ENCODE measurements at regions not wholly inside any gene's neighbourhood (a gene's known extent, or its start where the extent isn't known, plus 50 kb on each side); places are given as distances from the start of the nearest gene placed in this dataset.

GRCh38 chr2:181305301-181306123, 151.7 kb upstream of the ITGA4 start:
- DNase-seq (ENCODE audit: low spot score) = peak; percentile 6

DNA sequence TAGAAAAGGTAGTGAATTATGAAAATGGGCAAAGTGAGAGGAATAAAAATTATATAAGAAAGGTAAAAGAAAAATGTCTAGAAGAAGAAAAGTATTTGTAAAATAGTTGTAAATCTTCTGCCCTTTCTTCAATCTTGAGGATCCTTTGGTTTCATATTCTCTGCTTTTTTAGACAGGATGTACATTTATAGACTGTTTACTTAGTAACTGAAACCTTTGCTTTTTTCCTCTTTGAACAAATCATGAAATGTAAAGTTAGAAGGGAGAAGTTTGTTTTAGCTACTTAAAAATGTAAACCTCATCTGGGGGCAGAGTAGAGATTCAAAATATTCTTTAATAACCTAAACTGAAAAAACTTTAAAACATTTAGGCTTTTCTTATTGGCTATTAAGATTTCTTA, 150.4 kb upstream of the ITGA4 start:
- DNase-seq (ENCODE audit: low spot score) = no peak

DNA sequence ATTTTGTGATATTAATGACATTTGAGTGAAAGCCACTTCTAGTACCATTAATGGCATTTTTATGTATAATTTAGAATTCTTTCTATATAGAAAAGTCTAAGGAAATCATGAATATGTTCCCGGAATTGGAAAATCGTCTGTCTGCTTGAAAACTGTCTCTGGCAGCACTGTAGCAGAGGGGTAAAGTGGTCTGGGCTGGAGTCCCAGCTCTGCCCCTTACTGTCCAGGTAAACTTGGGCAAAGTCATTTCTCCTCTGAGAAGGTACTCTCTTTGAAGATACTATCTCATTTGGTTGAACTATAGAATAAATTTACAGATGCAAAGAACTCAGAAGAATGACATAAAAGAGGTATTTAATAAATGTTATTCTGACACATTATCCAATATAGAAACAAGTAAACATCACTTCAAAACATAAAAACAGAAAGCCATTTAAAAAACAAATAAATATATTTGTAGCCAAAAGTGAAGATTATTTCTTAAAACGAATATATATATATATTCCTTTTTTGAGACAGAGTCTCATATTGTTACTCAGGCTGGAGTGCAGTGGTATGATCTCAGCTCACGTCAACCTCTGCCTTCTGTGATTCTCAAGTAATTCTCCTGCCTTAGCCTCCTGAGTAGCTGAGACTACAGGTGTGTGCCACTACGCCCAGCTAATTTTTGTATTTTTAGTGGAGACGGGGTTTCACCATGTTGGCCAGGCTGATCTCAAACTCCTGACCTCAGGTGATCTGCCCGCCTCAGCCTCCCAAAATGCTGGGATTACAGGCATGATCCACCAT, 149.8 kb upstream of the ITGA4 start:
- DNase-seq (ENCODE audit: low spot score) = no peak

- DNase-seq (ENCODE audit: low spot score) = no peak
Observed at GRCh38 chr2:181308766-181309515, 148.2 kb upstream of the ITGA4 start.

- no peak for DNase-seq (ENCODE audit: low spot score)
Observed at GRCh38 chr2:181309586-181309985, 147.6 kb upstream of the ITGA4 start.

DNA sequence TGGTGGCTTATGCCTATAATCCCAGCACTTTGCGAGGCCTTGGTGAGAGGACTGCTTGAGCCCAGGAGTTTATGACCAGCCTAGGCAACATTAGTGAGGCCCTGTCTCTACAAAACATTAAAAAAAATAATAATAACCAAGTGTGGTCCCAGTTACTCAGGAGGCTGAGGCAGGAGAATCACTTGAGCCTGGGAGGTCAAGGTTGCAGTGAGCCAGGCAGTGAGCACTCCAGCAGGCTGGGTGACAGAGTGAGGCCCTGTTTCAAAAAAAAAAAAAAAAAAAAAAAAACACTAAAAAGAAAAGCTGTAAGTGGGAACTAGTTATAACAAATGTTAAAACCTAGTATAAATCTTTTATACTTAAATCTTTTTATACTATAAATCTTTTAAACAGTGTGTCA, 146.2 kb upstream of the ITGA4 start:
- DNase-seq (ENCODE audit: low spot score) = no peak

GRCh38 chr2:181311837-181312236, 145.3 kb upstream of the ITGA4 start:
- no peak for DNase-seq (ENCODE audit: low spot score)

GRCh38 chr2:181312515-181312927, 144.7 kb upstream of the ITGA4 start:
- DNase-seq (ENCODE audit: low spot score) = no peak

DNA sequence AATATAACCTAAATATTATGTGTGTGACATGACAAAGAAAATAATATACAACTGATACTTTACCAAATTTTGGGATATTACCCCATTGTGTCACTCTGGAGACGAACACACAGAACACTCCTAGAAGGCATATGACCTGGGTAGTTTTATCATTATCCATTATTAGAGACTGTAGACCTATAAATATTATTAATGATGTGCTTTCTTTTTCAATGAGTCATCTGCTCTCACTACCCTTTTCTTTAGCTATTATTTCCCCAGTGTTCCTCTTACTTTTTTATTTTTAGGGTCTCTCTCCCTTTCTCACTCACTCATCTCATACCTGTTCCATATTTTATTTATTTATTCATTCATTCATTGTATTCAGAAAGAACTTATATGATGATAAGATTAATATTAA, 143.3 kb upstream of the ITGA4 start:
- no peak for DNase-seq (ENCODE audit: low spot score)

DNA sequence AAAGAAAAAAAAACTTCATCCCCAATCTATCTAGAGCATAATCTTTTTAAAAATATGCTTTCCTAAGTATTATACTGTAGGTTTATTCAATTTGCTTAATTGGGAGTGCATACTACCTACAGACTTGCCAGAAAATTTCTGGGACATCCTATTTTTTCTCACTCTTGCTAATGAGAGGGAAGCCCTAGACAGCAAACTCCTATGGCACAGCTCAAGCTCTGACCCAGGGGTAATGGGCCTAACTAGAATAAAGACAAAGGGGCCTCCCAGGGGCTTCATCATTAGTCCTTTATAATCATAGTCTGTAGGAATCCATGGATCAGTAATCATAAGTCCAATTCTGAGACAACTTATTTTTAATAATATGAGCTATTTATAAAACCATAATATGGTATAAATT, 142.6 kb upstream of the ITGA4 start:
- DNase-seq (ENCODE audit: low spot score) = no peak

DNA sequence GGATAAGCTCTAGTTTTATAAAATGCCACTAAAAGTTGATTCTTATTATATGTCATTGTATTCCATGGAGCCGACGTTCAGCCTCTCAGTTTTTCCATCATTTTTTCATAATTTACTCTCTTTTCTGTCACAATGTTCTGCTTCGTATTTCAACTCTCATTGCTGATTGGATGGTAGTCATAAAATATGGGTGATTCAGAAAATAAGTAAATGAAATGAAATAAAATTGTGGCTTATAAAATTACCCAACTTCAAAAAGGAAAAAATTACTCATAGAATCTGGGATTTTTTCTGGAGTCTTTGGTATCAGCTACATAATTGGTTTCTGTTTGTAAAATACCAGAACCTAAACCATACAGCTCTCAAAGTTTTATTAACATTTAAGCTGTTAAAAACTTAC, 139.7 kb upstream of the ITGA4 start:
- no peak for DNase-seq (ENCODE audit: low spot score)

DNA sequence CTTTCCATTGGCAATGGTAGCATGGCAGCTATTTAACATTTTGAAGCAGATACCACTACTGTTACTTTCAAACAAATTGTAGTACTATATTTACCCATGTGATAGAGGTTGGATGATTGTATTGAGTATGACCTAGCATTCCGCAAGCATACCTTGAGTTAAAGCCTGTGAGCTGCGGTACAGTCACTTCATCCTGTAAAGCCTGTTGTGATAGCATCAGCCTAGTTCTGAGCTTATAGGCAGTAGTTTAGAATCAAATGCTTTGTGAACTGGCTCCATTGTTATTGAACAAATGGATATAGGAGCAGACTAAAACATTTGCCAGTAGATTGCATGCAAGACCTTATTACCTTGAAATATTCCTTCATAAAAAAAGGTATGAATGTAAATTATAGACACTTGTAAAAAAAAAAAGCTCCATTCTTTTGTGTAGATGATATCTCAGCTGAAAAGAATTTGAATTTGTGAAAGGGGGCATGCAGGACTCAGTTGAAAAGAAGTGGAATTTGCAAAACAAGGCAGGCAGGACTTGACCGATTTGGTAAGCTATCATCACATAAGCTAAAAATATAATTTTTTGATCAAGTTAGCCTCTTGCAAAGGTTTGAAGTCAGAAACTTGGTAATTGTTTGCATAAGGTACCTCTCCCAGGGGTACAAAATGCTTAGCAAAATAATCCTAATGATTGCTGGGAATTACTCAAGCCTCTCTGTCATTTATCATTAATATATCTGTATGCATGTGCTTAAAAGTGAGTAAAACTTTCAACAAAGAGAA, 138.5 kb upstream of the ITGA4 start:
- DNase-seq (ENCODE audit: low spot score) = no peak

DNA sequence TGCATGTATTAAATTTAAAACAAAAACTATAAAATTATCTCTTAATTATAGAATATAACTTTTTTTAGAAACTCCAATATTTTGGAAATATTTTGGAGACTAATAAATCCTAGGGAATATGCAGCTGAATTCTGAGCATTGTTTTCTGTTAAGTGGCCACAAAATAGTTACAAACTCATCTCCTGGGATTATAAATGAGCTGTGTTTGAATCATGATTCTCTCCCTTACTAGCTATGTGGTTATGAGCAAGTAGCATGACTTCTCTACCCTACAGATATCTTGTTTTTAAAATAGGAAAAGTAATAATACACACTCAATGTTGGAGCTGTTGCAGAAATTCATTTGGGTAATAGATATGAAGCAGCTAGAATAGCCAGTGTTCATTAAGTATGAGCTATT, 137.9 kb upstream of the ITGA4 start:
- no peak for DNase-seq (ENCODE audit: low spot score)

- DNase-seq (ENCODE audit: low spot score) = no peak
Observed at GRCh38 chr2:181320638-181321037, 136.5 kb upstream of the ITGA4 start.

GRCh38 chr2:181324912-181325311, 132.3 kb upstream of the ITGA4 start:
- DNase-seq (ENCODE audit: low spot score) = no peak

DNA sequence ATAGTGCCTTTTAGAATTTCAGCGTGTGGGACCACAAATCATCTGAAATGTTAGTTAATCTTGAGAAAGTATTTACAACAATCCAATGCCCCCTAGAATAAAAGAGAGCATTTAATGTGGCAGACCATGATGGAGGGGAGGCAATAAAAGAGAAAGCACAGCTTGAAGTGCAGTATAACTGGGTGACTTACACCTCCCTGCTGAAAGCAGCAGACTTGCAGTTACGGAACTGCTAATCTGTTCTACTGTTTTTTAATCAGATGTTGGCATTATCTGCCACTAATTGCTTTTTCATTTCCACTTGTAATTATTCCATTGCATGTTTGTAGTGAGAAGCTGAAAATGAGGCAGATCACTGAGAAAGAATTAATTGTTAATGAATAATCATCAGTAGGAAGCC, 130.5 kb upstream of the ITGA4 start:
- DNase-seq (ENCODE audit: low spot score) = no peak

GRCh38 chr2:181330286-181330685, 126.9 kb upstream of the ITGA4 start:
- DNase-seq (ENCODE audit: low spot score) = no peak

GRCh38 chr2:181332044-181332605, 125.1 kb upstream of the ITGA4 start:
- DNase-seq (ENCODE audit: low spot score) = no peak

DNA sequence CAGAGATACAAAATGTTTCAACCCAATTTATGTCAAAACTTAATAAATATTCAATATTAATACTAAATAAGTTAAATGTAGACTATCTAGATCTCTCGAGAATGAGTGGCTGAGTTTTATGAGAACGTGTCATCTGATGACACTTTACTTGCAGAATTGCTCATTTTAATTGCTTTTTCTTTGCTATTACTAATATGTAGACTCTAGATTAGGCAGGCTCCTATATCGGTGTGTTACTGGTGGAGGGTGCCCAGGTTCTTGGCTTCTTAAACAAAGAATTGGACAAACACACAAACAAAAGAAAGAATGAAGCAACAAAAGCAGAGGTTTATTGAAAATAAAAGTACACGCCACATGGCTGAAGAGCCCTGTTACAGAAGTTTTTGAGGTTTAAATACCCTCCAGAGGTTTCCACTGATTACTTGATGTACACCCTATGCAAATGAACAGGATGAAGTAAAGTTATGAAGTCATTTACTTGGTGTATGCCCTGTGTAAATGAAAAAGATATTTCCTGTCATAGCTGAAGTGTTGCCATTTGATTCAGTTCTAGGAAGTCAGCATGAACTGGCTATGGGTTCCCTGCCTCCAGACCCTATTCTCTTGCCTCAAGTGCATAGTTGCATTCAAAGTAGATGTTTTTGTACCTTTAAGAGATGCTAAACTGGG, 122.9 kb upstream of the ITGA4 start:
- no peak for DNase-seq (ENCODE audit: low spot score)

- DNase-seq (ENCODE audit: low spot score) = no peak
Observed at GRCh38 chr2:181340891-181341290, 116.3 kb upstream of the ITGA4 start.
